HEK293 (cell line): ENCODE measurements at regions not wholly inside any gene's neighbourhood (a gene's known extent, or its start where the extent isn't known, plus 50 kb on each side); places are given as distances from the start of the nearest gene placed in this dataset.

ENCODE experiments used
- CTCF ChIA-PET: fragments of 350-600 bp; formaldehyde crosslinking; extraction: SDS; loops from one replicate; lab custom pipeline; 2021; ENCODE audit warnings: antibody characterized with exemption; lab: Yijun Ruan, JAX
- POLR2A ChIA-PET: fragments of 300-600 bp; formaldehyde crosslinking; extraction: SDS; loops from one replicate; lab custom pipeline; 2020; ENCODE audit warnings: antibody characterized with exemption, inconsistent platforms; lab: Yijun Ruan, JAX
- H3K27ac ChIP-seq: fragments of 200-500 bp; sonication (Bioruptor generic); 2 replicates; pipeline ENCODE4 v1.5.1; 2014; ENCODE audit warnings: low read depth, low read length, control low read depth, inconsistent platforms; ENCODE audit errors: extremely low read depth
- H3K36me3 ChIP-seq, 2 experiments: fragments of 200-500 bp in 1 of 2; sonication (Bioruptor generic) in 1 of 2; 1 replicate in 1 of 2; 2 replicates in 1 of 2; pipeline ENCODE4 v1.5.1; 2014 to 2017; ENCODE audit warnings: inconsistent platforms in 2 of 2, low read length in 2 of 2; ENCODE audit not compliant: control insufficient read depth in 2 of 2, insufficient read depth in 1 of 2
- H3K4me1 ChIP-seq: fragments of 200-500 bp; sonication (Bioruptor generic); 2 replicates; pipeline ENCODE4 v1.5.1; 2014; ENCODE audit warnings: mild to moderate bottlenecking, low read length, inconsistent platforms; ENCODE audit not compliant: control insufficient read depth, insufficient read depth
- H3K4me3 ChIP-seq: 2 replicates; pipeline ENCODE4 v1.5.1; 2011; ENCODE audit warnings: low read depth, mild to moderate bottlenecking, control low read depth, low read length, moderate library complexity
- H3K9me3 ChIP-seq: fragments of 200-500 bp; sonication (Bioruptor generic); 2 replicates; pipeline ENCODE4 v1.5.1; 2014; ENCODE audit warnings: low read depth, low read length, inconsistent platforms; ENCODE audit not compliant: control insufficient read depth, insufficient read depth
- HOXD13 ChIP-seq: sonication (generic); formaldehyde crosslinking; IDR thresholded peaks from 2 replicates; pipeline ENCODE4 v1.8.0; 2022; ENCODE audit warnings: missing genetic modification reagents, borderline replicate concordance
- KLF7 ChIP-seq: fragments of 450-650 bp; formaldehyde crosslinking; IDR thresholded peaks from 2 replicates; pipeline ENCODE4 v1.5.1; 2016; ENCODE audit warnings: missing biosample characterization, missing genetic modification characterization, borderline replicate concordance
- KLF9 ChIP-seq: fragments of 450-650 bp; formaldehyde crosslinking; IDR thresholded peaks from 2 replicates; pipeline ENCODE4 v1.5.1; 2016; ENCODE audit warnings: missing biosample characterization, missing genetic modification characterization, low read depth
- SALL2 ChIP-seq: fragments of 450-650 bp; formaldehyde crosslinking; IDR thresholded peaks from 2 replicates; pipeline ENCODE4 v1.5.0; 2017; ENCODE audit warnings: missing biosample characterization, mild to moderate bottlenecking, missing genetic modification characterization, borderline replicate concordance
- SP3 ChIP-seq: fragments of 450-650 bp; formaldehyde crosslinking; IDR thresholded peaks from 2 replicates; pipeline ENCODE4 v1.5.1; 2016; ENCODE audit warnings: missing biosample characterization, missing genetic modification characterization
- YY2 ChIP-seq: fragments of 450-650 bp; formaldehyde crosslinking; IDR thresholded peaks from 2 replicates; pipeline ENCODE4 v1.5.1; 2016; ENCODE audit warnings: missing biosample characterization, missing genetic modification characterization
- ZFP41 ChIP-seq: fragments of 450-650 bp; formaldehyde crosslinking; IDR thresholded peaks from 2 replicates; pipeline ENCODE4 v1.5.1; 2016; ENCODE audit warnings: missing biosample characterization, missing genetic modification characterization, borderline replicate concordance
- ZNF19 ChIP-seq: fragments of 450-650 bp; formaldehyde crosslinking; IDR thresholded peaks from 2 replicates; pipeline ENCODE4; 2016; ENCODE audit warnings: missing biosample characterization, missing genetic modification characterization, low read depth
- ZNF239 ChIP-seq: fragments of 450-650 bp; formaldehyde crosslinking; IDR thresholded peaks from 2 replicates; pipeline ENCODE4 v1.5.1; 2016; ENCODE audit warnings: missing biosample characterization, missing genetic modification characterization
- ZNF366 ChIP-seq: fragments of 450-650 bp; formaldehyde crosslinking; conservative IDR thresholded peaks from 2 replicates; pipeline ENCODE4 v1.5.1; 2016; ENCODE audit warnings: missing biosample characterization, missing genetic modification characterization
- ZNF416 ChIP-seq: fragments of 450-650 bp; formaldehyde crosslinking; IDR thresholded peaks from 2 replicates; pipeline ENCODE4 v1.5.1; 2016; ENCODE audit warnings: missing biosample characterization, missing genetic modification characterization
- ZNF692 ChIP-seq: fragments of 450-650 bp; formaldehyde crosslinking; IDR thresholded peaks from 2 replicates; pipeline ENCODE4 v1.5.1; 2016; ENCODE audit warnings: missing biosample characterization, missing genetic modification characterization
- ZNF785 ChIP-seq: fragments of 450-650 bp; formaldehyde crosslinking; IDR thresholded peaks from 2 replicates; pipeline ENCODE4 v1.5.1; 2016; ENCODE audit warnings: missing biosample characterization, missing genetic modification characterization
- ZNF837 ChIP-seq: fragments of 450-650 bp; formaldehyde crosslinking; IDR thresholded peaks from 2 replicates; pipeline ENCODE4 v1.5.1; 2016; ENCODE audit warnings: missing biosample characterization, missing genetic modification characterization
- TF ChIP-seq, protein P1 (sequence below): fragments of 450-650 bp; formaldehyde crosslinking; IDR thresholded peaks from 2 replicates; pipeline ENCODE4 v1.5.1; 2016; ENCODE audit warnings: missing biosample characterization, missing genetic modification characterization
- TF ChIP-seq, protein P2 (sequence below): fragments of 450-650 bp; formaldehyde crosslinking; IDR thresholded peaks from 2 replicates; pipeline ENCODE4 v1.5.1; 2016; ENCODE audit warnings: missing biosample characterization, missing genetic modification characterization

DNA sequence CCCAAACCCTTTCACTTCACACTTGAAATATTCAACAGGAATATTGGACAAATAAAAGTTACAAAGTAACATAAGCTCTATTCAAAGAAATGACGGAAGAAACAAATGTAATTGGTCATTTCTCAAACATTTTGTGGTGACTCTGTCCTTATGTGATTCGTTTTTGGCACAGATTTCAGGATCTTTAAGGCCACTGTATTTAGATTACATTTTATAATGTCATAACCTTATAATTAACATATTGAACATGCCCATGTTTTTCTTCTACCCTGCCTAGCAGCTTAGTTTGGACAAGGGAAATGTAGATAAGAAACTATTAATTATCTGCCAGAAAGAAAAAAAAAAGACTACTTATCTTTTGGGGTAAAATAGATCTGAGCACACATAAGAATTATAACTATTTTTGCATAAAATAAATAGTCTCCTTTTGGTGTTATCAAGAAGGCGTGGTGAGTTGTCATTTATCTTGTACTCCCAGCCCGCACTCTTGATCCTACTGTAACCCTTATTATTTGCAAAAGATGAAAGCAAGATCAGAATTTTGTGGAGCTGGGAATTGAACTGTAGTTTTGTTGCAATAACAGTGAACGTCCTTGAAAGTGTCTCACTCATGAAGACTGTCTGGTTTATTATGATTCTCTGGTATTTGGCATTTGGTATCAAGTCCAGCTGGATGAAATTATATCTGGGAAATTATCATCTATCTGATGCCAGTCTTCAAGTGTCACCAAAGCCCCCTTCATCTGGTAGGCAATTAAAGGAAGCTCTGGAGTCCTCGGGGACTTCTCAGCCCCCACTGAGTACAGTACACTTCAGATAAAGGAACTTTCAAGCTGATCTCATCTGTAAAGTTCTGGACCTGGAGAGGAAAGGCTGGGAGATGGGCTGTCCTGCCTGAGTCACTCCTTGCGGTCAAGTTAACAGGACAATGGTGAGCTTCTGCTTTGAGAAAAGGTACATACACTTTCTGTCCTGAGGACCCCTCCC lies 175.7 kb upstream of the INHBA start:
- TF ChIP-seq SALL2 (tag by site-specific recombination) (no peak), ZNF692 (no peak), KLF7 (tag by site-specific recombination) (no peak), ZNF837 (tag by site-specific recombination) (no peak), ZNF416 (tag by site-specific recombination) (no peak), KLF9 (tag by site-specific recombination) (no peak), ZNF239 (tag by site-specific recombination) (no peak), HOXD13 (CRISPR knock-in tag) (no peak), ZNF785 (tag by site-specific recombination) (no peak), ZNF366 (tag by site-specific recombination) (no peak), SP3 (no peak), ZFP41 (no peak)
- TF ChIP-seq, protein P1, sequence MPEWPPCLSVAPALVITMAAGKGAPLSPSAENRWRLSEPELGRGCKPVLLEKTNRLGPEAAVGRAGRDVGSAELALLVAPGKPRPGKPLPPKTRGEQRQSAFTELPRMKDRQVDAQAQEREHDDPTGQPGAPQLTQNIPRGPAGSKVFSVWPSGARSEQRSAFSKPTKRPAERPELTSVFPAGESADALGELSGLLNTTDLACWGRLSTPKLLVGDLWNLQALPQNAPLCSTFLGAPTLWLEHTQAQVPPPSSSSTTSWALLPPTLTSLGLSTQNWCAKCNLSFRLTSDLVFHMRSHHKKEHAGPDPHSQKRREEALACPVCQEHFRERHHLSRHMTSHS (tag by site-specific recombination) = no peak
- TF ChIP-seq, protein P2, sequence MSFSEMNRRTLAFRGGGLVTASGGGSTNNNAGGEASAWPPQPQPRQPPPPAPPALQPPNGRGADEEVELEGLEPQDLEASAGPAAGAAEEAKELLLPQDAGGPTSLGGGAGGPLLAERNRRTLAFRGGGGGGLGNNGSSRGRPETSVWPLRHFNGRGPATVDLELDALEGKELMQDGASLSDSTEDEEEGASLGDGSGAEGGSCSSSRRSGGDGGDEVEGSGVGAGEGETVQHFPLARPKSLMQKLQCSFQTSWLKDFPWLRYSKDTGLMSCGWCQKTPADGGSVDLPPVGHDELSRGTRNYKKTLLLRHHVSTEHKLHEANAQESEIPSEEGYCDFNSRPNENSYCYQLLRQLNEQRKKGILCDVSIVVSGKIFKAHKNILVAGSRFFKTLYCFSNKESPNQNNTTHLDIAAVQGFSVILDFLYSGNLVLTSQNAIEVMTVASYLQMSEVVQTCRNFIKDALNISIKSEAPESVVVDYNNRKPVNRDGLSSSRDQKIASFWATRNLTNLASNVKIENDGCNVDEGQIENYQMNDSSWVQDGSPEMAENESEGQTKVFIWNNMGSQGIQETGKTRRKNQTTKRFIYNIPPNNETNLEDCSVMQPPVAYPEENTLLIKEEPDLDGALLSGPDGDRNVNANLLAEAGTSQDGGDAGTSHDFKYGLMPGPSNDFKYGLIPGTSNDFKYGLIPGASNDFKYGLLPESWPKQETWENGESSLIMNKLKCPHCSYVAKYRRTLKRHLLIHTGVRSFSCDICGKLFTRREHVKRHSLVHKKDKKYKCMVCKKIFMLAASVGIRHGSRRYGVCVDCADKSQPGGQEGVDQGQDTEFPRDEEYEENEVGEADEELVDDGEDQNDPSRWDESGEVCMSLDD (tag by site-specific recombination) = no peak
- CTCF ChIA-PET = interaction anchor here (0.6 to 0.7 kb wide), 2 partner anchors 56 to 443 kb away, joined by 3 read pairs; no protein-coding TSS in a partner anchor
- no peaks in the 10 kb centered on the region for H3K4me1 ChIP-seq
- POLR2A ChIA-PET = no interaction called here
- no peaks in the 10 kb centered on the region for H3K36me3 ChIP-seq
- no peak overlapping the region for H3K4me3 ChIP-seq
- no peaks in the 10 kb centered on the region for H3K9me3 ChIP-seq
- no peak overlapping the region for H3K27ac ChIP-seq

GRCh38 chr7:41877118-41877517 lies 174.2 kb upstream of the INHBA start:
- Histone ChIP-seq H3K36me3 (no peaks in the 10 kb centered on the region), H3K4me1 (no peaks in the 10 kb centered on the region), H3K27ac (no peak overlapping the region), H3K9me3 (no peaks in the 10 kb centered on the region), H3K4me3 (no peak overlapping the region)
- ChIA-PET POLR2A (no interaction called here), CTCF (no interaction called here)
- no peak for TF ChIP-seq ZNF416 (tag by site-specific recombination)
- no peak for TF ChIP-seq ZNF19 (tag by site-specific recombination)
- no peak for TF ChIP-seq YY2 (tag by site-specific recombination)
